Spleen (tissue), 11 donors: ENCODE measurements at regions not wholly inside any gene's neighbourhood (a gene's known extent, or its start where the extent isn't known, plus 50 kb on each side); places are given as distances from the start of the nearest gene placed in this dataset.

Experiments
- DNase-seq: peaks from one replicate; pipeline ENCODE4 v3.0.0-alpha.2; 2020
- H3K27ac ChIP-seq, 8 donors: fragments of 200-600 bp; sonication (generic) in 7 of 8; 1 replicate in 4 of 8; 2 replicates in 4 of 8; pipeline versions ENCODE4 v1.5.0 to v1.8.0; 2016 to 2021; ENCODE audit warnings: inconsistent platforms in 4 of 8, mild to moderate bottlenecking in 4 of 8, moderate library complexity in 1 of 8
- H3K27me3 ChIP-seq, 7 donors: fragments of 200-600 bp; sonication (generic) in 6 of 7; replicated peaks in 1 of 7; 1 replicate in 4 of 7; 2 replicates in 3 of 7; pipeline versions ENCODE4 v1.5.0 to v1.8.0; 2016 to 2021; ENCODE audit warnings: inconsistent platforms in 3 of 7, mild to moderate bottlenecking in 1 of 7
- H3K36me3 ChIP-seq, 6 donors: fragments of 200-600 bp; sonication (generic) in 5 of 6; 1 replicate in 4 of 6; 2 replicates in 2 of 6; pipeline versions ENCODE4 v1.5.0 to v1.8.0; 2016 to 2021; ENCODE audit warnings: inconsistent platforms in 2 of 6
- H3K4me1 ChIP-seq, 6 donors: fragments of 200-600 bp; sonication (generic) in 5 of 6; 1 replicate in 3 of 6; 2 replicates in 3 of 6; pipeline versions ENCODE4 v1.5.0 to v1.8.0; 2016 to 2021; ENCODE audit warnings: inconsistent platforms in 3 of 6
- H3K4me3 ChIP-seq, 8 donors: fragments of 200-600 bp; sonication (generic) in 7 of 8; 1 replicate in 4 of 8; 2 replicates in 4 of 8; pipeline versions ENCODE4 v1.5.0 to v1.8.0; 2016 to 2021; ENCODE audit warnings: inconsistent platforms in 4 of 8, mild to moderate bottlenecking in 4 of 8, moderate library complexity in 2 of 8
- H3K9me3 ChIP-seq, 8 donors: fragments of 200-600 bp; sonication (generic) in 7 of 8; 1 replicate in 4 of 8; 2 replicates in 4 of 8; pipeline versions ENCODE4 v1.5.0 to v1.8.0; 2016 to 2021; ENCODE audit warnings: inconsistent platforms in 4 of 8
- POLR2A ChIP-seq, 3 donors: fragments of 450-650 bp; IDR thresholded peaks; one replicate each; pipeline ENCODE4 v1.5.1; 2017; ENCODE audit warnings: antibody characterized with exemption in 3 of 3, mild to moderate bottlenecking in 1 of 3
- POLR2AphosphoS5 ChIP-seq, 3 donors: sonication (generic); formaldehyde crosslinking; IDR thresholded peaks; one replicate each; pipeline ENCODE4 v1.5.1; 2017; ENCODE audit warnings: antibody characterized with exemption in 3 of 3
- WGBS, 5 donors: extraction: QIAGEN DNeasy Blood & Tissue Kit in 3 of 5; methylation state at CpG; one replicate each; pipeline versions ENCODE4 v1.1.5 to v1.1.7; 2013 to 2018; 5-methylcytosine and 5-hydroxymethylcytosine counted together
- intact Hi-C: fragments of 100-400 bp; cut with DNase I; formaldehyde crosslinking; loops from one replicate; pipeline ENCODE4 v1.15.0; 2023; ENCODE audit warnings: low total_unique reads
- TF ChIP-seq, protein P1 (sequence below), 11 experiments: fragments of 200-600 bp in 7 of 11; fragments of 450-650 bp in 4 of 11; sonication (generic) in 4 of 11; IDR thresholded peaks in 8 of 11; conservative IDR thresholded peaks in 3 of 11; 1 replicate in 7 of 11; 2 replicates in 4 of 11; pipeline versions ENCODE4 v1.4.0 to v1.8.0; 2016 to 2021; ENCODE audit warnings: antibody characterized with exemption in 11 of 11, inconsistent platforms in 4 of 11, mild to moderate bottlenecking in 1 of 11
- donor health status: healthy with polysubstance abuse.
- donor health status: DM: no; HTN: no; CAD: no; lungs with moderate emphysema.
- donor health status: DM: no; HTN: no; CAD: no.
- donor health status: Bipolar disorder and iron deficiency.
- donor health status: healthy.
- donor health status: DM: no; HTN: no; CAD: no.
- donor health status: DM: yes; HTN: yes; CAD: no.

GRCh38 chrX:42616981-42617380 lies 161.0 kb downstream of the PPP1R2C start:
- DNase-seq = no peak
- Histone ChIP-seq H3K27ac (no peak overlapping the region), H3K4me3 (no peak overlapping the region), H3K27me3 (no peaks in the 10 kb centered on the region), H3K4me1 (no peaks in the 10 kb centered on the region), H3K9me3 (no peaks in the 10 kb centered on the region), H3K36me3 (no peaks in the 10 kb centered on the region)
- intact Hi-C loops = no loop called here
- 64 to 85% (median 73%) methylated on average over 2 of the region's 2 CpGs for WGBS, 5 donors
- TF ChIP-seq POLR2AphosphoS5 (IDR thresholded peaks at IDR 0.05) (no peak), POLR2A (IDR thresholded peaks at IDR 0.05) (no peak)
- TF ChIP-seq, protein P1, sequence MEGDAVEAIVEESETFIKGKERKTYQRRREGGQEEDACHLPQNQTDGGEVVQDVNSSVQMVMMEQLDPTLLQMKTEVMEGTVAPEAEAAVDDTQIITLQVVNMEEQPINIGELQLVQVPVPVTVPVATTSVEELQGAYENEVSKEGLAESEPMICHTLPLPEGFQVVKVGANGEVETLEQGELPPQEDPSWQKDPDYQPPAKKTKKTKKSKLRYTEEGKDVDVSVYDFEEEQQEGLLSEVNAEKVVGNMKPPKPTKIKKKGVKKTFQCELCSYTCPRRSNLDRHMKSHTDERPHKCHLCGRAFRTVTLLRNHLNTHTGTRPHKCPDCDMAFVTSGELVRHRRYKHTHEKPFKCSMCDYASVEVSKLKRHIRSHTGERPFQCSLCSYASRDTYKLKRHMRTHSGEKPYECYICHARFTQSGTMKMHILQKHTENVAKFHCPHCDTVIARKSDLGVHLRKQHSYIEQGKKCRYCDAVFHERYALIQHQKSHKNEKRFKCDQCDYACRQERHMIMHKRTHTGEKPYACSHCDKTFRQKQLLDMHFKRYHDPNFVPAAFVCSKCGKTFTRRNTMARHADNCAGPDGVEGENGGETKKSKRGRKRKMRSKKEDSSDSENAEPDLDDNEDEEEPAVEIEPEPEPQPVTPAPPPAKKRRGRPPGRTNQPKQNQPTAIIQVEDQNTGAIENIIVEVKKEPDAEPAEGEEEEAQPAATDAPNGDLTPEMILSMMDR (IDR thresholded peaks at IDR 0.05 in 8 of 11, conservative IDR thresholded peaks at IDR 0.05 in 3 of 11) = no peak

- no peak for DNase-seq
- no peak overlapping the region for H3K4me3 ChIP-seq
- intact Hi-C loops = no loop called here
- no peaks in the 10 kb centered on the region for H3K36me3 ChIP-seq
- no peak for TF ChIP-seq POLR2AphosphoS5 (IDR thresholded peaks at IDR 0.05)
- no peak for TF ChIP-seq POLR2A (IDR thresholded peaks at IDR 0.05)
- TF ChIP-seq, protein P1 (IDR thresholded peaks at IDR 0.05 in 8 of 11, conservative IDR thresholded peaks at IDR 0.05 in 3 of 11) = no peak
- no peaks in the 10 kb centered on the region for H3K4me1 ChIP-seq
- WGBS, 5 donors = 48 to 93% (median 84%) methylated on average over 1 of the region's 1 CpG; no CpG with 5 or more reads in 1 of the 5 donors
- H3K9me3 ChIP-seq = no peaks in the 10 kb centered on the region
- no peaks in the 10 kb centered on the region for H3K27me3 ChIP-seq
- no peak overlapping the region for H3K27ac ChIP-seq
These were observed 162.8 kb downstream of the PPP1R2C start for GRCh38 chrX:42615161-42615563.

GRCh38 chrX:42606591-42606990 lies 171.4 kb downstream of the PPP1R2C start:
- DNase-seq = no peak
- H3K27ac ChIP-seq = no peak overlapping the region
- TF ChIP-seq POLR2AphosphoS5 (IDR thresholded peaks at IDR 0.05) (no peak), POLR2A (IDR thresholded peaks at IDR 0.05) (no peak)
- TF ChIP-seq, protein P1 (IDR thresholded peaks at IDR 0.05 in 8 of 11, conservative IDR thresholded peaks at IDR 0.05 in 3 of 11) = no peak
- H3K4me1 ChIP-seq = no peaks in the 10 kb centered on the region
- intact Hi-C loops = no loop called here
- H3K36me3 ChIP-seq = no peaks in the 10 kb centered on the region
- no peaks in the 10 kb centered on the region for H3K9me3 ChIP-seq
- WGBS, 5 donors = 93 to 98% (median 97%) methylated on average over 4 of the region's 4 CpGs
- no peak overlapping the region for H3K4me3 ChIP-seq
- H3K27me3 ChIP-seq = peaks cover 0 to 4% (median 0%) of the 10 kb centered on the region in 7 donors

DNA sequence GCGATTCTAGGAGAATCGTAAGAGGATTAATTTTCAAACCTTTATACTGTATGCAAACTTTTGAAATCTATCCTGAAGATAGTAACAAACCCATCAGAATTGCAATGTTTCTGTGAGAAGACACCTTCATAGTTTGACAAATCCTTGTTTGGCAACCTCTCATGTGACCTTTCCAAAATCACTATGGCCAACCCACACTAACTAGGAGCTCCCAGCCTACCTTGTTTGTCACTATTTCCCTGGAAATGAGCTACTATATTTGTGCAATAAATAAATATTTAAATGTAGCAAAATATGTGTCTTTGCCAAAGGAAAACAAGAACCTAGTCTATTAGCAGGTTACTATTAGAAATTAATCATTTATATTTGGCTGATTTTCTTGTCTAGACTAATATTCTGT lies 173.7 kb downstream of the PPP1R2C start:
- WGBS, 5 donors = 85 to 96% (median 94%) methylated on average over 2 of the region's 2 CpGs
- TF ChIP-seq, protein P1 (IDR thresholded peaks at IDR 0.05 in 8 of 11, conservative IDR thresholded peaks at IDR 0.05 in 3 of 11) = no peak
- no peak for TF ChIP-seq POLR2AphosphoS5 (IDR thresholded peaks at IDR 0.05)
- TF ChIP-seq POLR2A (IDR thresholded peaks at IDR 0.05) = no peak
- Histone ChIP-seq H3K4me3 (no peak overlapping the region), H3K9me3 (no peaks in the 10 kb centered on the region), H3K27me3 (peaks cover 0 to 4% (median 0%) of the 10 kb centered on the region in 7 donors), H3K36me3 (no peaks in the 10 kb centered on the region), H3K27ac (no peak overlapping the region), H3K4me1 (no peaks in the 10 kb centered on the region)
- intact Hi-C loops = no loop called here
- DNase-seq = no peak
